ENCODE measurements at regions not wholly inside any gene's neighbourhood (a gene's known extent, or its start where the extent isn't known, plus 50 kb on each side); places are given as distances from the start of the nearest gene placed in this dataset.

- Histone ChIP-seq H3K56ac (ENCODE audit: insufficient read length, low read depth, low read length) (no peak overlapping the region), H3K4me1 (ENCODE audit: insufficient read depth, low read length) (no peaks in the 10 kb centered on the region), H4K8ac (replicated peaks; ENCODE audit: insufficient read length, low read depth, low read length) (no peak overlapping the region)
Observed at GRCh38 chr18:52001106-52001505, 338.9 kb upstream of the DCC start.

More at GRCh38 chr18:52001106-52001505, 338.9 kb upstream of the DCC start:
- no CpG with 5 or more reads among the region's 1 CpG for WGBS (ENCODE audit: extremely low coverage, insufficient read length, low lambda C conversion rate)
- no peak overlapping the region for H2AK5ac ChIP-seq (ENCODE audit: insufficient read length, low read length)
- no peak overlapping the region for H3K4me2 ChIP-seq (ENCODE audit: insufficient read depth, insufficient read length, low read length)
- no peak overlapping the region for H3K27ac ChIP-seq (ENCODE audit: insufficient read length, low read depth, low read length)
- Mint-ChIP-seq H3K4me3 (no peak overlapping the region), H3K27ac (no peak overlapping the region), H3K9me3 (no peaks in the 10 kb centered on the region), H3K27me3 (ENCODE audit: low read depth) (no peaks in the 10 kb centered on the region; the same call in 1 of the 2 replicates), H3K4me1 (peaks cover 5 to 8% of the 10 kb centered on the region in 2 experiments; a peak in 2 of 4 replicates), H3K36me3 (ENCODE audit: insufficient read depth in 1 of 3, low read depth in 3 of 3) (no peaks in the 10 kb centered on the region)
- H3K27me3 ChIP-seq (ENCODE audit: insufficient read depth, low read length), result no peaks in the 10 kb centered on the region
- H2BK15ac ChIP-seq (ENCODE audit: low read depth, low read length), result no peak overlapping the region
- no peak overlapping the region for H2BK5ac ChIP-seq (ENCODE audit: insufficient read length, low read length)
- H3T11ph ChIP-seq (ENCODE audit: low read length), result no peak overlapping the region
- no peak overlapping the region for H4K5ac ChIP-seq (ENCODE audit: insufficient read length, low read depth, low read length)
- TF ChIP-seq CTCF (conservative IDR thresholded peaks at IDR 0.05), result no peak
- DNase-seq, result no peak
- no peaks in the 10 kb centered on the region for H4K20me1 ChIP-seq (ENCODE audit: control insufficient read depth, insufficient read depth, insufficient read length)
- no peak overlapping the region for H2AFZ ChIP-seq (ENCODE audit: low read length)
- H3K9ac ChIP-seq (ENCODE audit: extremely low read depth, insufficient read length, low read length), result no peak overlapping the region
- no peak overlapping the region for H2BK20ac ChIP-seq (ENCODE audit: low read depth, low read length, poor library complexity, severe bottlenecking)
- no peak overlapping the region for H3K23ac ChIP-seq (ENCODE audit: insufficient read length, low read depth, low read length)
- H4K91ac ChIP-seq (ENCODE audit: insufficient read length, low read depth, low read length), result no peak overlapping the region
- no peaks in the 10 kb centered on the region for H3K9me3 ChIP-seq (ENCODE audit: control insufficient read depth, low read depth, low read length)
- H3K18ac ChIP-seq (ENCODE audit: insufficient read length, low read depth, low read length), result no peak overlapping the region
- no peaks in the 10 kb centered on the region for H3K79me1 ChIP-seq (ENCODE audit: insufficient read depth, low read depth, low read length, poor library complexity, severe bottlenecking)
- H3K23me2 ChIP-seq (ENCODE audit: insufficient read length, low read depth, low read length, poor library complexity, severe bottlenecking), result no peaks in the 10 kb centered on the region
- no peak overlapping the region for H3K4ac ChIP-seq (ENCODE audit: low read depth, low read length)
- no peak overlapping the region for H3K14ac ChIP-seq (ENCODE audit: insufficient read depth, low read length)
- H2BK12ac ChIP-seq (ENCODE audit: insufficient read length, low read depth, low read length), result no peak overlapping the region
- H3K79me2 ChIP-seq (ENCODE audit: insufficient read depth, low read length), result no peaks in the 10 kb centered on the region
- H2BK120ac ChIP-seq (ENCODE audit: low read depth, low read length, poor library complexity, severe bottlenecking), result no peak overlapping the region
